NCI-H82 treated with DMSO at 0.1 percent for 48 hours (cell line): ENCODE measurements at regions not wholly inside any gene's neighbourhood (a gene's known extent, or its start where the extent isn't known, plus 50 kb on each side); places are given as distances from the start of the nearest gene placed in this dataset.

Experiments used
- DNase-seq: peaks from one replicate; lab custom pipeline; 2025; ENCODE audit not compliant: unreplicated experiment; lab: John Stamatoyannopoulos, UW

DNA sequence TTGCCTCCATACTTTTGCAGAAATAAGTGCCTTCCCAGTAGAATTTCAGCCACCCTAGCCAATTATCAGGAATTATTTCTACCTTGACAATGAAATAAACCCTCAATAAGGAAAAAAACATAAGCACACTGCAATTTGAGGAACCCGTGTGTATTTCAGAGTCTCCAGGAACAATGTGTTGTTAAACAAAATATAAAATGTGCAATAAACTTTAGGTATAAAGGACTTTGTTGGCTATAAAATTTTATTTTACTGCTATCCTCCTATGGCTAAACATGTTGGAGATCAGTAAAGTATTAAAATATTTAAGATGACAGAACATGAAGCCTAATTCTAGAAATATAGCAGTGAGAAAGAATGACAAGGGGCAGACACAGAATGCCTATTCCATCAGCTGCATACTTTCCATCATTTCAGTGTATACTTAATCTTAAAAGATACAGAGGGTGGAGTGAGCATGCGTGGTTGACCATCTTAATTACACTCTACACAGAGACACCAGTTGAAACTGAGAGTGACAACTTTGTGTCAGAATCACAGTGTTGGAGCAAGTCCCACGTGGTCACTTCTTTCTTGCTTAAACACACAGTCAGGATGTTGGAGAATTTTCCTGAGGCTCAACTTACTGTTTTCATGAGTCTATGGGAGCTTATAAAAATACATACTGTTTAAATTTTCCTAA lies 79.0 kb upstream of the SUCLG2 start:
- no peak for DNase-seq

DNA sequence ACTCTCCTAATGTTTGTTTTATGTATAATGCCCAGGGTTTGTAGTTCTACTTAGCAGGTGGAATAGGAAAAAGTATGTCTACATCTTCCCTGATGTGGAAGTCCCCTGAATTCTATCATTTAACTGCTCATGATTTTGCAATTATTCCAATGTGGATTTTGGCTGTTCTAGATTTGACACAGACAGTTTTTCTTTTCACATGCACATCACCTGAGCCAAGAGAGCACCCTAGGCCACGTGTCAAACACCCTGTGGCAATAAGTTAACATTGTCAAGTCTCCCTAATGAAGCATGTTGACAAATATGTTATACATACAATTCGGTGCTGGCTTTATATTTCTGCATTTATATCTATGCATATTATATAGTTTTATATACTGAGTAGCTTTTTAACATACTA lies 70.0 kb upstream of the SUCLG2 start:
- DNase-seq: no peak

DNA sequence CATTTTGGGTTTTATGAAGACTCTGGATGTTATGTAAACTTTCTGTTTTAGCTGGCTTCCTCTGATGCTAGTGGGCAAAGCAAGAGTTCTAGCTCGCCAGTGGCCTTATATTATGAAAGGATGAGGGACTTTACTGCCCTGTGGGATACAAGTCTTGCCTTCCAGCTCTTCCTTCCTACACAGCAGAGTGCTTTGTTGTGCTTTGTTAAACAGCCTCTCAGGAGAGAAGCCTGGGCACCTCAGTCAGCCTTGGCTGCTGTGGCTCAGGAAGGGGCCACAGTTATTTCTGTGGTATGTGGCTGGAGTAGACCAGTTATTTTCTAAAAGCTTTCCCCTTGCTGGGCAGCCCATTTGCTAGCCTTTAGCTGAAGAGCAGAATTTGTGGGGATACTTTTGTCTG lies 69.5 kb upstream of the SUCLG2 start:
- DNase-seq: no peak

DNA sequence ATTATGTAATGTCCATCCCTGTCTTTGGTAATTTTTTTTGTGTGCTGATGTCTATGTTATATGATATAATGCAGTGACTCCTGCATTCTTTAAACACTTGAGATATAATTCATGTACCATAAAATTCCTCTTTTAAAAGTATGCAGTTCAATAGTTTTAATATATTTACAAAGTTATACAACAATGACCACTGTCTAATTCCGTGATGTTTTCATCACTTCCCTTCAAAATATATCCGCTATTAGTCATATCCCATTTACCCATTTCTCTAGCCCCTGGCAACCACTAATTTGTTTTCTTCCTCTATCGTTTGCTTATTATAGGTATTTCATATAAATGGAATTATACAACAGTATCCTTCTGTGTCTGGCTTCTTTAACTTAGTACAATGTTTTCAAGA lies 64.9 kb upstream of the SUCLG2 start:
- no peak for DNase-seq

DNA sequence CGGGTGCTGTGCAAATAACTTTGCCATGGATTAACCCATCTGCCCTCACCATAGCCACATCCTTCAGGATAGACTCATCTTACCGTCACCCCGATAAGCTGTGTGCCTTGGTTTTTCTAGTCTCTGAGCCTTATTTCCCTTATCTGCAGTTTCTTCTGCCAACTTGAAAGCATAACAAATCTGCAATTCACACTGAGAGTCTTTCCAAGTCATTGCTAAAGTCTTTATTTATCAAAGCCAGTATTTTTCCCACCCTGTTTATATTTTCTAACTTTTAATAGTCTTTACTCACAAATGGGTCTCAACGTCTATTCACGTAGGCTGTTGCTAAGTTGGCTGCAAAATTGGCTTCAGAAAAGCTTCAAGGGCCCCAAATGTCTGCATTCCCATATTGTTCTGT lies 61.6 kb upstream of the SUCLG2 start:
- DNase-seq: no peak

DNA sequence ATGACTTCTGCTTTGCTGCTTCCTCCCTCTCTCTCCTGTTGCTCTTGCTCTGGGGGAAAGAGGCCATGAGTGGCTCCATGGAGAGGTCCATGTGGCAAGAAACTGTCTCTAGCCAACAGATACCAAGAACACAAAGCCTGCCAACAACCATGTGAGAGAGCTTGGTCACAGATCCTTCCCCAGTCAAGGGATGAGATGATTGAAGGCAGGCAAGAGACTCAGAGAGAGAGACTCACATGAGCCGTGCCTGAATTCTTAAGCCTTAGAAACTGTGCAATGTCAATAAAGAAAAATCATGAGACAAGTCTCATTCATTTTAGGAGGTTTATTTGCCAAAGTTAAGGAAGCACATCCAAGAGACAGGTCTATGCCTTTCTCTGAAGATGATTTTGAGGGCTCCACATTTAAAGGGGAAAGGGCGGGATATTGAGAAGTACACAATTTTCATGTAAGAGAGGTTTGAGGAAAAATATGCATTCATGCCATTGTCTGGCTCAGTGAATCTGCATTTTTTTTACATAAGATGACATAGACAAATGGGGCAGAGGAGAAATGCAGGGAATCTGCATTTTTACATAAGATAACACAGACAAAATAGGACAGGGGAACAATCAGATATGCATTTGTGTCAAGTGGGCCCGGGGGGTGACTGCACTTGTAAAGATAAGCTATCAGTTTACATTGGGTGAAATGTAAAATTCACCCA lies 59.5 kb upstream of the SUCLG2 start:
- no peak for DNase-seq

DNA sequence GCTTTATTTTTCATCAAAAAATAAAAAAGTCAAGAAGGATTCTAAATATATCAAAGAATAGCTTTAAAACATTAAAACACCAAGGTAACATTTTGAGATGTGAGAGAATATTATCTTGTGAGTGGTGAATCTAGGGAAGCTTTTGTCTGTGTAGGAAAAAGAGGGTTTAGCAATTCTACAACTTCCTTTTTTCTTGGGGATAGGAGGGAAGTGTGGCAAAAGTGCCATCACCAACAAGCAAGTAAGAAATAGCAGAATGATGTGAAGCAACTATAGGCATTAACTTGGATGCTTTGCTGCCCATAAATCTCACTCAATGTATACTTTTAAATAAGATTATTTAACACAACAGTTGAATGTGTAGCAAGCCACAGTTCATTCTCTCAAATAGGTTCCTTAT lies 57.8 kb upstream of the SUCLG2 start:
- no peak for DNase-seq

DNA sequence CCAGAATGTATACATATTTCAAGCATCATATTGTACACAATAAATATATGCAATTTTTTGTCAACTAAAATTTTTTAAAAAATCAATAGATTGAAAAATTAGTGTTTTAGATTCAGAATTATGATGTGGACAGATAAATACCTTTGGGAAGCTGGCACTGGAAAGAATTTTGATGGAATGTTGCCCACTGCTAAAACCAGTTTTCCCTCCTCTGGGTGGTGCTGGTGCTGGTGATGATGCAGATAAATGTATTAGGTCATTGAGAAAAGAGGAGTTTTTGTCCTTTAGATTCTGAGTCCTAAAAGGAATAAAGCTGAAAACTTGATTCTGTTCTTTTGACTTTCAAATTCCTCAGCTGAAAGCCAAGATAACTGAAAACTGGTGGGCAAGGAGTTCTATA lies 56.0 kb upstream of the SUCLG2 start:
- no peak for DNase-seq

DNA sequence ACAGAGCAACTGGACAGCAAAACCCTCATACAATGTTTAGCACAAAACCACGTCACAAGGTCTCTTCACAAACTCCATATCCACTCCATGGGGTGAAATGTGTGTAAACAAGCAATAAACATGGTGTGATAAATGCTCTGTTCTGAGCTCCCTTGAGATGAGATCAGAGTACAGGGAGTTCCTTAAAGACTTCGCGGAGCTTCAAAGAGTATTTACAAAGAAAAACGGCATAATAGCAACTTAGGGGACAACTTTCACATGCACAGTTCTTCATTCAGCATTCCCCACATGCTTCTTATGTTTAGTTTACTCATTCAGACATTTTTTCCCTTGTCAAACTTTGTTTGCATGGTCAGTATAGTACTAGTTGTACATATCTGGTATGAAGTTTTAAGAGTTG lies 52.5 kb upstream of the SUCLG2 start:
- no peak for DNase-seq

DNA sequence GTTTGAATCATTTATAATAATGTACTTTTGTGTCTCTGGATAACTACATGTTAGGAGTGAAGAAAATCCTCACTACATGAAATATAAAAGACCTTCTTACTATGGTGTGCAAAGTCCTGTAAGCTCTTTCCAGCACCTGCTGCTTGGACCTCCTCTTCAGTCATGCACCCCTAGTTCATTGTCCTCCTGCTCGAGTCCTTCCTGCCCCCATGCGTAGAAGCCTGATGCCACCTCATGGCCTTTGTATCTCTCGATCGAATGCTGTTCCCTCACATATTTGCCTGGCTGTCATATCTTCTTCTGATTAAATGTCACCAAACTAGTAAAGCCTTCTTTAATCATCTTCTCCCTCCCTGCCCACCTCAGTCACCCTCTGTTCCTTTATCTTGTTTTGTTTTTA lies 49.9 kb upstream of the SUCLG2 start:
- no peak for DNase-seq
